SK-N-SH (cell line): ENCODE measurements at regions not wholly inside any gene's neighbourhood (a gene's known extent, or its start where the extent isn't known, plus 50 kb on each side); places are given as distances from the start of the nearest gene placed in this dataset.

Source experiments
- CTCF ChIA-PET: fragments of 300-600, 350-600 bp; formaldehyde crosslinking; extraction: SDS; loops from one replicate; lab custom pipeline; 2021; lab: Yijun Ruan, JAX
- POLR2A ChIA-PET: fragments of 350-600 bp; sonication (Branson Sonifier 250); formaldehyde crosslinking; extraction: SDS; loops from one replicate; lab custom pipeline; 2020; ENCODE audit warnings: antibody characterized with exemption, inconsistent platforms; lab: Yijun Ruan, JAX
- DNase-seq: peaks from one replicate; pipeline ENCODE4 v3.0.0; 2012
- H2AFZ ChIP-seq: fragments of 200-600 bp; sonication (generic); 2 replicates; pipeline ENCODE4 v1.8.1; 2016; ENCODE audit warnings: antibody characterized with exemption, mild to moderate bottlenecking, low read depth
- H3F3A ChIP-seq: fragments of 200-600 bp; sonication (generic); replicated peaks from 2 replicates; pipeline ENCODE3; 2016; ENCODE audit warnings: antibody characterized with exemption, mild to moderate bottlenecking; ENCODE audit not compliant: insufficient read depth
- H3K27ac ChIP-seq, 2 experiments: fragments of 200-500 bp in 1 of 2; fragments of 200-600 bp in 1 of 2; sonication (Bioruptor generic) in 1 of 2; sonication (generic), shearing (Covaris generic) in 1 of 2; 2 replicates each; pipeline versions ENCODE4 v1.5.1 to v1.6.1; 2014 to 2016; ENCODE audit warnings: low read depth in 2 of 2, inconsistent platforms in 1 of 2, low read length in 1 of 2, mild to moderate bottlenecking in 1 of 2, mixed read lengths in 1 of 2
- H3K27me3 ChIP-seq: fragments of 200-600 bp; sonication (generic), shearing (Covaris generic); 2 replicates; pipeline ENCODE4 v1.6.1; 2016; ENCODE audit warnings: mixed run types; ENCODE audit not compliant: insufficient read depth
- H3K36me3 ChIP-seq, 2 experiments: fragments of 200-500 bp in 1 of 2; fragments of 200-600 bp in 1 of 2; sonication (Bioruptor generic) in 1 of 2; sonication (generic) in 1 of 2; replicated peaks in 1 of 2; 2 replicates each; pipeline versions ENCODE3 to v1.5.1; 2014 to 2016; ENCODE audit warnings: low read length in 1 of 2, mild to moderate bottlenecking in 1 of 2; ENCODE audit not compliant: insufficient read depth in 2 of 2, control insufficient read depth in 1 of 2
- H3K4me1 ChIP-seq, 2 experiments: fragments of 200-500 bp in 1 of 2; fragments of 200-600 bp in 1 of 2; sonication (Bioruptor generic) in 1 of 2; sonication (generic), shearing (Covaris generic) in 1 of 2; 2 replicates each; pipeline versions ENCODE4 v1.5.1 to v1.6.1; 2014 to 2016; ENCODE audit warnings: low read depth in 1 of 2, low read length in 1 of 2, mixed run types in 1 of 2; ENCODE audit not compliant: insufficient read depth in 2 of 2, control insufficient read depth in 1 of 2
- H3K4me2 ChIP-seq: fragments of 200-600 bp; sonication (generic), shearing (Covaris generic); 2 replicates; pipeline ENCODE4 v1.6.1; 2017; ENCODE audit warnings: mixed run types
- H3K4me3 ChIP-seq, 2 experiments: fragments of 200-500 bp in 1 of 2; fragments of 200-600 bp in 1 of 2; sonication (Bioruptor generic) in 1 of 2; sonication (generic), shearing (Covaris generic) in 1 of 2; 2 replicates each; pipeline versions ENCODE4 v1.5.1 to v1.8.1; 2014 to 2016; ENCODE audit warnings: low read depth in 2 of 2, inconsistent platforms in 1 of 2, low read length in 1 of 2, mild to moderate bottlenecking in 1 of 2, mixed read lengths in 1 of 2, moderate library complexity in 1 of 2
- H3K79me2 ChIP-seq: fragments of 200-600 bp; sonication (generic); 2 replicates; pipeline ENCODE4 v1.8.1; 2017; ENCODE audit warnings: mild to moderate bottlenecking; ENCODE audit not compliant: insufficient read depth
- H3K9ac ChIP-seq: fragments of 200-600 bp; sonication (generic); 2 replicates; pipeline ENCODE4 v1.6.1; 2017; ENCODE audit warnings: mixed run types
- H3K9me2 ChIP-seq: fragments of 200-600 bp; sonication (generic); 2 replicates; pipeline ENCODE4 v1.6.1; 2017; ENCODE audit warnings: mixed run types
- H3K9me3 ChIP-seq: fragments of 200-600 bp; sonication (generic); 2 replicates; pipeline ENCODE4 v1.6.1; 2017; ENCODE audit warnings: mixed run types, mild to moderate bottlenecking, moderate library complexity
- H4K20me1 ChIP-seq: fragments of 200-600 bp; sonication (generic); 2 replicates; pipeline ENCODE4 v1.6.1; 2017; ENCODE audit warnings: mild to moderate bottlenecking, mixed run types; ENCODE audit not compliant: insufficient read depth
- CTCF ChIP-seq: fragments of 200-600 bp; sonication (generic); IDR thresholded peaks from 2 replicates; pipeline ENCODE4 v1.6.1; 2017; ENCODE audit warnings: antibody characterized with exemption, mild to moderate bottlenecking, moderate library complexity
- ELF1 ChIP-seq: IDR thresholded peaks from 2 replicates; pipeline ENCODE4 v1.4.0; 2012
- EZH2phosphoT487 ChIP-seq: fragments of 200-600 bp; sonication (generic); IDR thresholded peaks from 2 replicates; pipeline ENCODE4 v1.6.1; 2017; ENCODE audit warnings: low read depth, mixed run types, mild to moderate bottlenecking, antibody characterized with exemption, moderate library complexity, borderline replicate concordance
- FOXJ3 ChIP-seq: sonication (generic); formaldehyde crosslinking; IDR thresholded peaks from 2 replicates; pipeline ENCODE4 v1.5.1; 2020; ENCODE audit warnings: mild to moderate bottlenecking, missing genetic modification reagents
- FOXM1 ChIP-seq: IDR thresholded peaks from 2 replicates; pipeline ENCODE4 v1.4.0; 2012; ENCODE audit warnings: low read depth, mild to moderate bottlenecking
- GATA2 ChIP-seq: sonication (generic); formaldehyde crosslinking; IDR thresholded peaks from 2 replicates; pipeline ENCODE4 v1.5.0; 2020; ENCODE audit warnings: mild to moderate bottlenecking, missing genetic modification reagents
- JUND ChIP-seq: IDR thresholded peaks from 2 replicates; pipeline ENCODE4 v1.4.0; 2012
- MAX ChIP-seq: IDR thresholded peaks from 2 replicates; pipeline ENCODE4 v1.4.0; 2012; ENCODE audit warnings: low read depth
- MEF2A ChIP-seq: IDR thresholded peaks from 2 replicates; pipeline ENCODE4 v1.4.0; 2012; ENCODE audit warnings: low read depth, borderline replicate concordance
- NFIC ChIP-seq: IDR thresholded peaks from 2 replicates; pipeline ENCODE4 v1.4.0; 2012; ENCODE audit warnings: borderline replicate concordance
- POLR2AphosphoS5 ChIP-seq: IDR thresholded peaks from 2 replicates; pipeline ENCODE4 v1.6.1; 2012; ENCODE audit warnings: low read depth, low read length
- RCOR1 ChIP-seq: fragments of 150-350 bp; IDR thresholded peaks from 2 replicates; pipeline ENCODE4 v1.6.1; 2017; ENCODE audit warnings: antibody characterized with exemption, low read length
- RFX5 ChIP-seq: IDR thresholded peaks from 2 replicates; pipeline ENCODE4 v1.6.1; 2012; ENCODE audit warnings: mild to moderate bottlenecking, improper control_type of control experiment, low read length
- RXRA ChIP-seq: IDR thresholded peaks from 2 replicates; pipeline ENCODE4 v1.4.0; 2012; ENCODE audit warnings: low read depth, mild to moderate bottlenecking, borderline replicate concordance
- SIN3A ChIP-seq: IDR thresholded peaks from 2 replicates; pipeline ENCODE4 v1.6.1; 2012; ENCODE audit warnings: low read depth, mild to moderate bottlenecking, low read length, moderate library complexity, borderline replicate concordance
- SMC3 ChIP-seq: IDR thresholded peaks from 2 replicates; pipeline ENCODE4 v1.6.1; 2012; ENCODE audit warnings: low read depth, low read length, improper control_type of control experiment
- TAF1 ChIP-seq: IDR thresholded peaks from 2 replicates; pipeline ENCODE4 v1.6.1; 2012; ENCODE audit warnings: low read depth, mild to moderate bottlenecking, low read length, moderate library complexity, borderline replicate concordance
- TEAD4 ChIP-seq: IDR thresholded peaks from 2 replicates; pipeline ENCODE4 v1.4.0; 2012; ENCODE audit warnings: mild to moderate bottlenecking, borderline replicate concordance; ENCODE audit not compliant: insufficient read depth
- USF1 ChIP-seq: IDR thresholded peaks from 2 replicates; pipeline ENCODE4 v1.4.0; 2012; ENCODE audit warnings: low read depth, borderline replicate concordance
- YY1 ChIP-seq: IDR thresholded peaks from 2 replicates; pipeline ENCODE4 v1.4.0; 2012; ENCODE audit warnings: low read depth, mild to moderate bottlenecking
- WGBS: methylation state at CpG from one replicate; pipeline ENCODE4 v1.1.6; 2017; ENCODE audit warnings: low lambda C conversion rate; 5-methylcytosine and 5-hydroxymethylcytosine counted together
- TF ChIP-seq, protein P1 (sequence below): fragments of 150-350 bp; IDR thresholded peaks from 2 replicates; pipeline ENCODE4 v1.6.1; 2017; ENCODE audit warnings: antibody characterized with exemption, low read length, low read depth, borderline replicate concordance
- TF ChIP-seq, protein P2 (sequence below): IDR thresholded peaks from 2 replicates; pipeline ENCODE4; 2012
- TF ChIP-seq, protein P3 (sequence below): IDR thresholded peaks from 2 replicates; pipeline ENCODE4 v1.6.1; 2012; ENCODE audit warnings: mild to moderate bottlenecking, low read depth, low read length, moderate library complexity

DNA sequence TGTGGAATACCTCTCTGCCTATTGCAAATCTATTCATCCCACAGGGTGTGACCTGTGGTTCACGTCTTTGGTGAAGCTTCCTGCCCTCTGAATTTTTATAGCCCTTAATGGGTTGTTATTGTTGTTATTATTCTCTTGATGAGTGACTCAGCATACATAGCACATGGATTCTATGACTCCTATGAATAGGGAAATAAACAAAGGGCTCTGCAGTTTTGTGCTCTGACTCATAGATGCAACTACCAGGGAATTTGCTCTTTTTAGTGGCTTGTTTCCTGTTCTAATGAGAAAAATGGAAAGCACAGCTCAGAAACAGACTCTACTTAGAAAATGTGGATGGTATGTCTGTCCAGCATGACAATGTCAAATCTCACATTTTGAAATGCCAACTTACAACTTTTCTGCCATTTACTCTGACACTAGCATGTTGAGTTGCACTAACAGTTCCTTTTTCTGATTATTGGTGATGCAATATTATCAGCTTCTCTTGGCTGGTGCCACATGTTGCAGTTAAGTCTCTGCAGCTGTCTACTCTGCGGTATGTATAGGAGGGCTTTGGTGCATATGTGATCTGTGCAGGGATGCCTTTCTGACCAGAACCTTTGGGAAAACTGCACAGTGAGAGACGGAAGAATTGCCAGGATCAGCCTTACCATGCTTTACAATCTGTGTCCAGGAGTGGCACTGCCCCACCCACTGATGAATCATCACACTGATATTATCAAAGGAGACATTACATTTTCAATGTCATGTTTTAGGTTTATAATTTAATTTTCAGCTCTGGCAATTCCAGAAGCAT, 996.4 kb upstream of the WWC1 start:
- Histone ChIP-seq H3K27ac (peak overlapping the region; percentile 71 to 95), H3K27me3 (no peaks in the 10 kb centered on the region), H3F3A (peaks cover 27% of the 10 kb centered on the region), H3K9me2 (no peaks in the 10 kb centered on the region), H3K9ac (peak overlapping the region; percentile 49; the same call in 1 of the 2 replicates), H3K4me2 (peak overlapping the region; percentile 87), H3K79me2 (no peaks in the 10 kb centered on the region), H2AFZ (peak overlapping the region; percentile 44), H3K36me3 (no peaks in the 10 kb centered on the region), H3K4me3 (peak overlapping the region; percentile 7 to 49; a peak in 3 of 4 replicates), H3K9me3 (no peaks in the 10 kb centered on the region), H3K4me1 (peaks cover 6 to 17% of the 10 kb centered on the region in 2 experiments), H4K20me1 (0 out of 2 replicates have a peak, but pooled peaks cover 2% of the 10 kb centered on the region)
- WGBS: 9% methylated on average over 3 of the region's 3 CpGs
- POLR2A ChIA-PET: no interaction called here
- CTCF ChIA-PET: interaction anchor here (0.7 to 1.1 kb wide), 2 partner anchors 71 to 169 kb away, joined by 3 read pairs; no protein-coding TSS in a partner anchor
- peak; percentile 58 for DNase-seq
- TF ChIP-seq TAF1: no peak
- TF ChIP-seq RXRA: peak; percentile 55; the same call in 1 of the 2 replicates
- TF ChIP-seq SMC3: no peak; the same call in 1 of the 2 replicates
- TF ChIP-seq EZH2phosphoT487: no peak
- TF ChIP-seq, protein P1, sequence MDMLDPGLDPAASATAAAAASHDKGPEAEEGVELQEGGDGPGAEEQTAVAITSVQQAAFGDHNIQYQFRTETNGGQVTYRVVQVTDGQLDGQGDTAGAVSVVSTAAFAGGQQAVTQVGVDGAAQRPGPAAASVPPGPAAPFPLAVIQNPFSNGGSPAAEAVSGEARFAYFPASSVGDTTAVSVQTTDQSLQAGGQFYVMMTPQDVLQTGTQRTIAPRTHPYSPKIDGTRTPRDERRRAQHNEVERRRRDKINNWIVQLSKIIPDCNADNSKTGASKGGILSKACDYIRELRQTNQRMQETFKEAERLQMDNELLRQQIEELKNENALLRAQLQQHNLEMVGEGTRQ: no peak
- 0 out of 2 replicates have a peak, but pooled peaks have one; percentile 10 for TF ChIP-seq SIN3A
- peak; percentile 56 for TF ChIP-seq GATA2 (CRISPR knock-in tag)
- TF ChIP-seq JUND: peak; percentile 89
- TF ChIP-seq, protein P2, sequence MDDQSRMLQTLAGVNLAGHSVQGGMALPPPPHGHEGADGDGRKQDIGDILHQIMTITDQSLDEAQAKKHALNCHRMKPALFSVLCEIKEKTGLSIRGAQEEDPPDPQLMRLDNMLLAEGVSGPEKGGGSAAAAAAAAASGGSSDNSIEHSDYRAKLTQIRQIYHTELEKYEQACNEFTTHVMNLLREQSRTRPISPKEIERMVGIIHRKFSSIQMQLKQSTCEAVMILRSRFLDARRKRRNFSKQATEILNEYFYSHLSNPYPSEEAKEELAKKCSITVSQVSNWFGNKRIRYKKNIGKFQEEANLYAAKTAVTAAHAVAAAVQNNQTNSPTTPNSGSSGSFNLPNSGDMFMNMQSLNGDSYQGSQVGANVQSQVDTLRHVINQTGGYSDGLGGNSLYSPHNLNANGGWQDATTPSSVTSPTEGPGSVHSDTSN: peak; percentile 39; the same call in 1 of the 2 replicates
- TF ChIP-seq FOXM1: no peak
- peak; percentile 27; the same call in 1 of the 2 replicates for TF ChIP-seq POLR2AphosphoS5
- no peak for TF ChIP-seq CTCF
- peak; percentile 55; the same call in 1 of the 2 replicates for TF ChIP-seq TEAD4
- TF ChIP-seq MAX: peak; percentile 71
- TF ChIP-seq, protein P3, sequence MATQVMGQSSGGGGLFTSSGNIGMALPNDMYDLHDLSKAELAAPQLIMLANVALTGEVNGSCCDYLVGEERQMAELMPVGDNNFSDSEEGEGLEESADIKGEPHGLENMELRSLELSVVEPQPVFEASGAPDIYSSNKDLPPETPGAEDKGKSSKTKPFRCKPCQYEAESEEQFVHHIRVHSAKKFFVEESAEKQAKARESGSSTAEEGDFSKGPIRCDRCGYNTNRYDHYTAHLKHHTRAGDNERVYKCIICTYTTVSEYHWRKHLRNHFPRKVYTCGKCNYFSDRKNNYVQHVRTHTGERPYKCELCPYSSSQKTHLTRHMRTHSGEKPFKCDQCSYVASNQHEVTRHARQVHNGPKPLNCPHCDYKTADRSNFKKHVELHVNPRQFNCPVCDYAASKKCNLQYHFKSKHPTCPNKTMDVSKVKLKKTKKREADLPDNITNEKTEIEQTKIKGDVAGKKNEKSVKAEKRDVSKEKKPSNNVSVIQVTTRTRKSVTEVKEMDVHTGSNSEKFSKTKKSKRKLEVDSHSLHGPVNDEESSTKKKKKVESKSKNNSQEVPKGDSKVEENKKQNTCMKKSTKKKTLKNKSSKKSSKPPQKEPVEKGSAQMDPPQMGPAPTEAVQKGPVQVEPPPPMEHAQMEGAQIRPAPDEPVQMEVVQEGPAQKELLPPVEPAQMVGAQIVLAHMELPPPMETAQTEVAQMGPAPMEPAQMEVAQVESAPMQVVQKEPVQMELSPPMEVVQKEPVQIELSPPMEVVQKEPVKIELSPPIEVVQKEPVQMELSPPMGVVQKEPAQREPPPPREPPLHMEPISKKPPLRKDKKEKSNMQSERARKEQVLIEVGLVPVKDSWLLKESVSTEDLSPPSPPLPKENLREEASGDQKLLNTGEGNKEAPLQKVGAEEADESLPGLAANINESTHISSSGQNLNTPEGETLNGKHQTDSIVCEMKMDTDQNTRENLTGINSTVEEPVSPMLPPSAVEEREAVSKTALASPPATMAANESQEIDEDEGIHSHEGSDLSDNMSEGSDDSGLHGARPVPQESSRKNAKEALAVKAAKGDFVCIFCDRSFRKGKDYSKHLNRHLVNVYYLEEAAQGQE: no peak
- no peak for TF ChIP-seq RFX5
- TF ChIP-seq YY1: no peak
- no peak for TF ChIP-seq FOXJ3
- no peak for TF ChIP-seq USF1
- peak; percentile 40; the same call in 1 of the 2 replicates for TF ChIP-seq NFIC
- TF ChIP-seq RCOR1: no peak
- TF ChIP-seq MEF2A: peak; percentile 55; the same call in 1 of the 2 replicates
- TF ChIP-seq ELF1: 0 out of 2 replicates have a peak, but pooled peaks have one; percentile 22
